DMS53 treated with DMSO at 0.1 percent for 48 hours (cell line): ENCODE measurements at regions not wholly inside any gene's neighbourhood (a gene's known extent, or its start where the extent isn't known, plus 50 kb on each side); places are given as distances from the start of the nearest gene placed in this dataset.

Source experiments
- DNase-seq: peaks from one replicate; lab custom pipeline; 2025; ENCODE audit not compliant: unreplicated experiment; lab: John Stamatoyannopoulos, UW

DNA sequence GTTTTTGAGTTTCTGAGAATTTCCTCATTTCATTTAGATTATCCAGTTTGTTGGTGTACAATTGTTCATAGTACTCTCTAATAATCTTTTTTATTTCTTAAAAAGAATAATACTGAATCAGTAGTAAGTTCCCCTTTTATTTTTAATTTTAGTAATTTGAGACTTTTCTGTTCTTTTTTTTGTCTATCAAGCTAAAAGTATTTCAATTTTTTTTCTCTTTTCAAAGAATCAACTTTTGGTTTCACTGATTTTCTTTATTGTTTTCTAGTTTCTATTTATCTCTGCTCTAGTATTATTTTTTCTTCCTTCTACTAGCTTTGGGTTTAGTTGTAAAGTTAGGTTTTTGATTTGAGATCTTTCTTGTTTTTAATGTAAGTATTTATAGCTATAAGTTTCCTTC, 60.6 kb upstream of the ARL15 start:
- no peak for DNase-seq

DNA sequence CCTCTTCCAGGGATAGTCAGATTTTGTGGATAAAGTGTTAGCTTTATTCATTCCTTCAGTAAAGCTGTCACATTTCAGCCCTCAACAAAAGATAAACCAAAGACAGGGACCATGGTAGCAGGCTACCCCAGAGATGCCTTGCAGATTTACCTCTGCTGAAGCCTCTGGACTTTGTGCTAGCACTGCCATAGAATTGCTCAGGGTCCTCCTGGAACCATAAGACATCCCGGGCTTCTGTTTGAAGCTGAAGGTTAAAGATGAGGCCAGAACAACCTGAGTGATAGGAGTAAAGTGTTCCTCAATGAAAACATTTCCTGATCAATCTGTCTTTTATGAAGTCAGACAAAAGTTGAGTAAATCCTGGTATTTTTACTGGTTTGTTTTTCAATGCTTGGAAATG, 57.5 kb upstream of the ARL15 start:
- DNase-seq = no peak

DNA sequence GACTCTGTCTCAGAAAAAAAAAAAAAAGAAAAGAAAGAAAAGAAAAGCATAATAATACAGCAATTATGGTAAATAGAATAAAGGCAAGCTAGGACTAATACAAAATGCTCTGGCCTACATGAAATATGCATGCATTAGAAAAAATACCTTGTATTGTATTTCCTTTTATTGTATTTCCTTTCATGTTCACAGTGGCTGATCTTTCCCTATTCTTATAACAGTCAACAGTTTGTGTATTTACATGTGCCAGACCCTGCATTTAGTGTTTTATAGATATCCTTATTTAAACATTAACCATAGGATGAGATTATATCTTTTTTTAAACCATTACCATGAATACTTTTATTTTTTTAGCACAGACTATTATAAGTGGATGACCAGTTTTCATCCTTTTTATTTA, 56.3 kb upstream of the ARL15 start:
- no peak for DNase-seq

DNA sequence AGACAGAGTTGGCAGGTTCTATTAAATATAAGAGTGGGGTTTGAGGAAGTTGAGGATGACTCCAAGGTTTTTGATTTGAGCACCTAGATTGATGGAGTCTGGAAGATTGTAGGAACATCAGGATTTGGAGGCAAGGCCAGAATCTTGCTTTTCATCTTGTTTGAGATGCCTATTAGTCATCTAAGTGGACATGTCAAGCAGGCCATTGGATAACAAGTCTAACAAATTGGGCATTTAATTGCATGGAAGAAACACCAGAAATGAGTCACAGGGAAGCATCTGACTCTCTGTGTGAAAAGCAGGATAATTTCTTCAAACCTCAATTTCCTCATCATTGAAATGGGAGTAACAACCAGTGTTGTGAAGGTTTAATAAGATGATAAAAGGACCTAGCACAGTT, 53.3 kb upstream of the ARL15 start:
- no peak for DNase-seq

DNA sequence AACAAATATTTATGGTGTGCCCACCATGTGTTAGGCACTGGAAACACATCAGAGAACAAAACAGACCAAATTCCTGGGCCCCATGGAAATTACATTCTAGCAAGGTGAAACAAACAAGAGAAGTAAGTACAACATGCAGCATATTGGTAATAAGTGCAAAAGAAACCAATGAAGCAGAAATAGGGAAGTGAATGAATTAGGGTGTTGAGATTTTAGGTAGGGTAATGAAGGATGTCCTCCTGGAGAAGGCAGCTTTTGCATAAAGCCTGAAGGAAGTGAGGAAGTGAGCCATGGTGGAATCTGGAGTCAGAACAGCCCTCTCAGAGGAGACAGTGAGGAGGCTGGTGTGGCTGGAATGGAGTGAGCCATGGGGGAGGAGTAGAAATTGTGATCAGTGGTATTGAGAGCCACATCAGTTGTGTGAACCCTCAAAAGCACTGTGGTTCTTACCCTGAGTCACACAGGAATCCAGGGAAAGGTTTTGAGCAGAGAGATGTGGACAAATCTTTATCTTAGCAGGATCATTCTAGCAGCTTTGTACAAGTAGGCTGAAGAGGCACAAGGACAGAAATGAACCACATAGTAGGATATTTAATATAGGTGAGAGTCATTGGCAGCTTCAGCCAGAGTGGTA, 52.7 kb upstream of the ARL15 start:
- no peak for DNase-seq

DNA sequence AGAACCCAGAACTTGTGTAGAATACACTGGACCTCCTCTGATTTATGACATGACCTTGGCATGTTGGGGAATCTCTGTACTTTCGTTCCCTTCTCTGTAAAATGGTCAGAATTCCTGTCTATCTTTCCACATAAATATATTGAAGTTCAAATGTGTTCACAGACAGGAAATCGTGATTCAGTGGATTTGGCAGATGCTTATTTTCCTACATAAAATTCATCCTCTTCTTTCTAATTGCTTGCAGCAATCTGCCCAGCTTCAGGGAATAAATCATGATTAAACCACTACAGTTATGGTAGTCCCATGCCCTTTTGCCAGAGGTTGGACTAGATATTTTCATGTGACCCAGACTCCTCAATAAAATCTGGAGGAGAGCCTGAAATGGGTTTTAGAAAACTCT, 52.1 kb upstream of the ARL15 start:
- no peak for DNase-seq

DNA sequence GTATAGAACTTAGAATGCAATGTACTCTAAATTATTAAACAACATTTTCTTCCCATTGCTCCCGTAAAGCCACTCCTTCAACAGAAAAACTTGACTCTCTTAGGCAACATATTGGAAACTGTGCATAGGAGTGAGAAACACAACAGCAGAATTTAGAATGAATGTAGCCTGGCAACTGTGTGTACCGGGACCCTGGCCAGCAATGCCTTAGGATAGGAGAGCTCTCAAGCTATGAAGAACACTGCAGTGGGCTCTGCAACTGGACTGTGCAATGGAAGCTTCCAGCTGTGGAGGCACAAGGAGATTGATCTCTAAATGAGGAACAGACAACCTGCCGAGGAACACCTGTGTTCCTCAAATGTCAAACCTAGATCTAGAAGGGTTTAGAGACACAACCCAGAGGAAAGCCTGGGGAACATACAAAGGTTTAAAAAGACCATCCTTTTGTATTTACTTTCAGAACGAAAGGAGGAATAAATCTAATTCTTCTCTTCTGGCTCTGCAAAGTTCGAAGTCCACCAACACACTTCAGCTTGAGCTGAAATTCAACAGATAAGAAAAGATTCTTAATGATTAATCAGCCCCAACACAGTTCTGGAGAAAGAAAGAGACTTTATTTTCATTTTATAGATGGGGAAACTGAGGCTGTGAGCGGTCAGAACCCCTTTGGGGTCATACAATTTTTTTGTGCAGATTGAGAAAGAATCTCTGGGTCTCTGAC, 51.5 kb upstream of the ARL15 start:
- DNase-seq = no peak

DNA sequence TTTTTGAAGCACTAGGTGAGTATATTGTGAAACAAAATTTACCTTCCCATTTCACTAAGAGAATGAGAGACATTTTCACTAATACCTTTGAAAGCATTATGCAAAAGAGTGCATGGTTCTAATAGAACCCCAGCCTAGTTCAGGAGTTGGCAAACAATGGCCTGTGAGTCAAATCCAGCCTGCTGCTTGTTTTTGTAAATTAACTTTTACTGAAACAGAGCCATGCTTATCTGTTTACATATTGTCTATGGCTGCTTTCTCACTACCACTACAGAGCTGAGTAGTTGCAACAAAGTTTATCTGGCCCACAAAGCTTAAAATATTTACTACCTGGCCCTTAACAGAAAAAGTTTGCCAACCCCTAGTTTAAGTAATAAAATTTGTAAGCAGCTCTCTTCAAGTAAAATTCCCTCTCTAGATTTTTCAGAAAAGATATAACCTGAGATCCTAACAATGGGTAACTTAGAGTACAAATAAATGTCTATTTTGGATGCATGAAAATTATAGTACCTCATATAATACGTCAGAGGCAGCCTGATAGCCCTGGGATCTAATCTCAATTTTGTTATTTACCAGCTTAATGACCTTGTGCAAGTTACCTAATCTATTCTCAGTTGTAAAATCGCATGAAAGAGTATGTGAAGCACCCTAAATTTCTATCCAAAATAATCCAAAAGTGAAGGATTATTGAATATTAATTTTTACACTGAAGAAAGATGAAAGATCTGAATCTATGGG, 50.7 kb upstream of the ARL15 start:
- no peak for DNase-seq
